SU-DHL-6 (cell line): ENCODE measurements at regions not wholly inside any gene's neighbourhood (a gene's known extent, or its start where the extent isn't known, plus 50 kb on each side); places are given as distances from the start of the nearest gene placed in this dataset.

Experiments
- H2AFZ ChIP-seq: fragments of 200-600 bp; sonication (generic); 2 replicates; pipeline ENCODE4 v1.6.1; 2014; ENCODE audit warnings: low read depth, mild to moderate bottlenecking, moderate library complexity, mixed read lengths, antibody characterized with exemption, low read length; ENCODE audit not compliant: severe bottlenecking
- H3F3A ChIP-seq: fragments of 200-600 bp; shearing (Covaris generic); 2 replicates; pipeline ENCODE4 v1.6.0; 2016; ENCODE audit warnings: antibody characterized with exemption, mild to moderate bottlenecking; ENCODE audit not compliant: insufficient read depth
- H3K27ac ChIP-seq: fragments of 200-600 bp; sonication (generic); 2 replicates; pipeline ENCODE4 v1.5.1; 2016; ENCODE audit warnings: low read depth, mild to moderate bottlenecking, low read length, moderate library complexity, mixed read lengths
- H3K27me3 ChIP-seq: fragments of 200-600 bp; sonication (generic), shearing (Covaris generic); 2 replicates; pipeline ENCODE4 v1.6.0; 2014; ENCODE audit warnings: mild to moderate bottlenecking, low read length
- H3K36me3 ChIP-seq: fragments of 200-600 bp; sonication (generic); 2 replicates; pipeline ENCODE4 v1.6.1; 2014; ENCODE audit warnings: mild to moderate bottlenecking, low read length, mixed read lengths
- H3K4me2 ChIP-seq: fragments of 300-600, 200-600 bp; shearing (Covaris generic), sonication (generic); 2 replicates; pipeline ENCODE4 v1.6.0; 2014; ENCODE audit warnings: low read length, low read depth, mild to moderate bottlenecking; ENCODE audit not compliant: poor library complexity, severe bottlenecking
- H3K4me3 ChIP-seq: fragments of 200-600 bp; sonication (generic); 2 replicates; pipeline ENCODE4 v1.5.1; 2014; ENCODE audit warnings: antibody characterized with exemption, low read length, mild to moderate bottlenecking, mixed read lengths; ENCODE audit not compliant: insufficient read depth, poor library complexity, severe bottlenecking
- H3K79me2 ChIP-seq: fragments of 200-600 bp; sonication (generic); 2 replicates; pipeline ENCODE4 v1.6.1; 2014; ENCODE audit warnings: mild to moderate bottlenecking, low read length, moderate library complexity; ENCODE audit not compliant: insufficient read depth
- H3K9ac ChIP-seq: fragments of 200-600 bp; sonication (generic); 2 replicates; pipeline ENCODE4 v1.7.0; 2014; ENCODE audit warnings: mild to moderate bottlenecking, low read length
- H3K9me2 ChIP-seq: fragments of 200-600 bp; sonication (generic); replicated peaks from 2 replicates; pipeline ENCODE4 v1.6.1; 2014; ENCODE audit warnings: low read length; ENCODE audit not compliant: insufficient read depth
- H3K9me3 ChIP-seq: fragments of 200-600 bp; sonication (generic); 2 replicates; pipeline ENCODE4 v1.6.1; 2014; ENCODE audit warnings: low read length, mixed read lengths; ENCODE audit not compliant: insufficient read depth
- H4K20me1 ChIP-seq: fragments of 200-600 bp; sonication (generic); 2 replicates; pipeline ENCODE4 v1.6.1; 2014; ENCODE audit warnings: low read depth, mild to moderate bottlenecking, antibody characterized with exemption, low read length, moderate library complexity, mixed read lengths
- CTCF ChIP-seq: fragments of 200-600 bp; sonication (generic); IDR thresholded peaks from one replicate; pipeline ENCODE4 v1.5.1; 2017; ENCODE audit warnings: antibody characterized with exemption, mild to moderate bottlenecking, low read length, moderate library complexity; ENCODE audit not compliant: insufficient read depth, poor library complexity, severe bottlenecking
- EZH2phosphoT487 ChIP-seq: fragments of 200-600 bp; sonication (generic), shearing (Covaris generic); conservative IDR thresholded peaks from 2 replicates; pipeline ENCODE4 v1.6.1; 2018; ENCODE audit warnings: mild to moderate bottlenecking, antibody characterized with exemption, low read length, moderate library complexity, mixed read lengths

GRCh38 chr6:134525190-134525868 is 207.4 kb upstream of the SGK1 start:
- Histone ChIP-seq H4K20me1 (no peaks in the 10 kb centered on the region), H3K9ac (no peak overlapping the region), H2AFZ (no peak overlapping the region), H3K9me3 (no peaks in the 10 kb centered on the region), H3K4me2 (no peak overlapping the region), H3F3A (0 out of 2 replicates have a peak, but pooled peaks cover 7% of the 10 kb centered on the region), H3K27ac (no peak overlapping the region), H3K36me3 (no peaks in the 10 kb centered on the region), H3K27me3 (no peaks in the 10 kb centered on the region), H3K4me3 (no peak overlapping the region), H3K9me2 (no peaks in the 10 kb centered on the region), H3K79me2 (no peaks in the 10 kb centered on the region)
- TF ChIP-seq CTCF (no peak), EZH2phosphoT487 (no peak)

GRCh38 chr6:134523903-134524650 is 206.2 kb upstream of the SGK1 start:
- H3K79me2 ChIP-seq: no peaks in the 10 kb centered on the region
- H3F3A ChIP-seq: 0 out of 2 replicates have a peak, but pooled peaks cover 7% of the 10 kb centered on the region
- H2AFZ ChIP-seq: no peak overlapping the region

GRCh38 chr6:134523051-134523450 is 205.1 kb upstream of the SGK1 start:
- H2AFZ ChIP-seq: no peak overlapping the region
- no peaks in the 10 kb centered on the region for H3K9me2 ChIP-seq
- H3K4me3 ChIP-seq: no peak overlapping the region
- no peak overlapping the region for H3K27ac ChIP-seq
- H3K9ac ChIP-seq: no peak overlapping the region
- no peaks in the 10 kb centered on the region for H3K9me3 ChIP-seq
- H3K4me2 ChIP-seq: no peak overlapping the region
- no peak for TF ChIP-seq CTCF
- no peak for TF ChIP-seq EZH2phosphoT487
- no peaks in the 10 kb centered on the region for H3K79me2 ChIP-seq
- no peaks in the 10 kb centered on the region for H3K27me3 ChIP-seq
- H3K36me3 ChIP-seq: no peaks in the 10 kb centered on the region
- H3F3A ChIP-seq: 0 out of 2 replicates have a peak, but pooled peaks cover 7% of the 10 kb centered on the region
- no peaks in the 10 kb centered on the region for H4K20me1 ChIP-seq

More at GRCh38 chr6:134523903-134524650, 206.2 kb upstream of the SGK1 start:
- Histone ChIP-seq H3K9me2 (no peaks in the 10 kb centered on the region), H3K4me3 (no peak overlapping the region), H3K27ac (no peak overlapping the region), H3K9ac (no peak overlapping the region), H3K9me3 (no peaks in the 10 kb centered on the region), H3K4me2 (no peak overlapping the region), H4K20me1 (no peaks in the 10 kb centered on the region), H3K27me3 (no peaks in the 10 kb centered on the region), H3K36me3 (no peaks in the 10 kb centered on the region)
- TF ChIP-seq CTCF (no peak), EZH2phosphoT487 (no peak)
